ENCODE measurements at regions not wholly inside any gene's neighbourhood (a gene's known extent, or its start where the extent isn't known, plus 50 kb on each side); places are given as distances from the start of the nearest gene placed in this dataset.

DNA sequence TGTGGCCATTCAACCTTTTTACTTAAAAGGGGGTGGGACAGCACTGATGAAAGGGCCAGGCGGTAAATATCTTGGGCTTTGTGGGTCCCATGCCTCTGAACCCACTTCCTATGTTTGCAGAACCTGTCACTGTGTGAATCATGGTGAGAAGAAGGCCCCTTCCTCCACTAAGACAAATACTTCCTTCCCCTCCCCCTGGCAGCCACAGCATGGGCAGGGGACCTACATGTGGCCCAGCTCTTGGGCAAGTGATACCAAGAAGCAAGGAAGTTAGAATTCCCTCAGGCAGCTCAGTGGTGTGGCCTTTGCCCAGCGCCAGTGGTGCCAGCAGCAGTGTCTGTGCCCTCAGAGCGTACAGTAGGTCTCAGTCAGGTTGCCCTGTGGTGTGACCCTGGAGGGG is 168.6 kb downstream of the TRIM33 start:
- DNase-seq (ENCODE audit: low read depth): no peak
- no peak overlapping the region for H3K4me3 ChIP-seq (replicated peaks; ENCODE audit: low read depth, low read length)
- TF ChIP-seq, protein P1, sequence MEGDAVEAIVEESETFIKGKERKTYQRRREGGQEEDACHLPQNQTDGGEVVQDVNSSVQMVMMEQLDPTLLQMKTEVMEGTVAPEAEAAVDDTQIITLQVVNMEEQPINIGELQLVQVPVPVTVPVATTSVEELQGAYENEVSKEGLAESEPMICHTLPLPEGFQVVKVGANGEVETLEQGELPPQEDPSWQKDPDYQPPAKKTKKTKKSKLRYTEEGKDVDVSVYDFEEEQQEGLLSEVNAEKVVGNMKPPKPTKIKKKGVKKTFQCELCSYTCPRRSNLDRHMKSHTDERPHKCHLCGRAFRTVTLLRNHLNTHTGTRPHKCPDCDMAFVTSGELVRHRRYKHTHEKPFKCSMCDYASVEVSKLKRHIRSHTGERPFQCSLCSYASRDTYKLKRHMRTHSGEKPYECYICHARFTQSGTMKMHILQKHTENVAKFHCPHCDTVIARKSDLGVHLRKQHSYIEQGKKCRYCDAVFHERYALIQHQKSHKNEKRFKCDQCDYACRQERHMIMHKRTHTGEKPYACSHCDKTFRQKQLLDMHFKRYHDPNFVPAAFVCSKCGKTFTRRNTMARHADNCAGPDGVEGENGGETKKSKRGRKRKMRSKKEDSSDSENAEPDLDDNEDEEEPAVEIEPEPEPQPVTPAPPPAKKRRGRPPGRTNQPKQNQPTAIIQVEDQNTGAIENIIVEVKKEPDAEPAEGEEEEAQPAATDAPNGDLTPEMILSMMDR (IDR thresholded peaks at IDR 0.05; ENCODE audit: low read length, missing control alignments): no peak

DNA sequence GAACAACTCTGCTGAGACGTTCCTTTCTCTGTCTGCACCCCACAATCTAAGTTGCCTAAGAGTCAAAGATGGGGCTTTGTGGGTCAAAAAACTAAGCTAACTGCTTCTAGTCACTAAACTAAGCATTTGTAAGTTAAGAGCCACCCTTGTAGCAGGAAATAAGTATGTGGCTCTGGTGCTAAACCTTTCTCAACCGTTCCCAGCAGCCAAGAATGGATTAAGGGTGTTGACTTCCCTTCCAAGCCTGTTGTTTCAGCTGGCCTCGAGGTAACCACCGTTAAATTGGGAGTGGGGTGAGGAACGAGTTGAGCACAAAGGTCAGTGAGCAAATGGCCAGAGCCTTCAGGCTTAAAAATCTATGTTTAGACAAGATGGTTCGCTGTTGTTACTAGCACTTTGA is 169.1 kb downstream of the TRIM33 start:
- no peak for DNase-seq (ENCODE audit: low read depth)
- TF ChIP-seq, protein P1 (IDR thresholded peaks at IDR 0.05; ENCODE audit: low read length, missing control alignments): no peak
- H3K4me3 ChIP-seq (replicated peaks; ENCODE audit: low read depth, low read length): no peak overlapping the region

DNA sequence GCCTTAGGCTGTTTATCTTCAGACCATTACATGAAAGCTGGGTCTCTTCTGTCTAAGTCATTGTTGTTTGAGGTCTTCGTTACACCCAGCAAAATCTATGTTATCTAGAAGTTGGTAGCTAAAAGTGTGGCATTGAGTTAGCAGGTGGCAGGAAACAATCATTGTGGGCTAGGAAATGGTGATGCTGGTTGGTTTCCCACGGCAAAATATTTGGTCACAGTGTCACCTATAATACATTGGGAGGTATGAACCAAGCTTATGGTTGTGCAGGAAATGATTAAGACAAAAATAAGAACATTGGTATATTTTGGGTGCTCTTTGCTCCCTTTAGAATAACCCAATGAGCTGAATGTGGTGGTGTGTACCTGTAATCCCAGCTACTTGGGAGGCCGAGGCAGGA is 169.7 kb downstream of the TRIM33 start:
- no peak for DNase-seq (ENCODE audit: low read depth)
- H3K4me3 ChIP-seq (replicated peaks; ENCODE audit: low read depth, low read length): no peak overlapping the region
- TF ChIP-seq, protein P1 (IDR thresholded peaks at IDR 0.05; ENCODE audit: low read length, missing control alignments): no peak

DNA sequence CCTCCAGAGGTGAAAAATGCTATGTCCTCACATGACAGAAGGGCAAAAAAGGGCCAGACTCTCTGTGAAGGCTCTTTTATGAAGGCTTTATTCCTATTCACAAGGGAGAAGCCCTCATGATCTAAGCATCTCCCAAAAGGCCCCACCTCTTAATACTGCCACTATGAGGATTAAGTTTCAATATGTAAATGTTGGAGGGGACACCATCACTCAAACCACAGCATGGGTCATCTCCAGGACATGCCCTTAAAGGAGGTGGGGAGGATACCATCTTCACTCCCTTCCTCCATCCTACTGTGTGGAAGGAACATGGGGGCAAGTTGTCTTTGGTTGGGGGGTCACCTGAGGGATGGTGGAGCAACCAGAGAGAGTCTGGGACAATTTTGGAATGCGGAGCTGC is 170.1 kb downstream of the TRIM33 start:
- H3K4me3 ChIP-seq (replicated peaks; ENCODE audit: low read depth, low read length): no peak overlapping the region
- DNase-seq (ENCODE audit: low read depth): no peak
- TF ChIP-seq, protein P1 (IDR thresholded peaks at IDR 0.05; ENCODE audit: low read length, missing control alignments): no peak

DNA sequence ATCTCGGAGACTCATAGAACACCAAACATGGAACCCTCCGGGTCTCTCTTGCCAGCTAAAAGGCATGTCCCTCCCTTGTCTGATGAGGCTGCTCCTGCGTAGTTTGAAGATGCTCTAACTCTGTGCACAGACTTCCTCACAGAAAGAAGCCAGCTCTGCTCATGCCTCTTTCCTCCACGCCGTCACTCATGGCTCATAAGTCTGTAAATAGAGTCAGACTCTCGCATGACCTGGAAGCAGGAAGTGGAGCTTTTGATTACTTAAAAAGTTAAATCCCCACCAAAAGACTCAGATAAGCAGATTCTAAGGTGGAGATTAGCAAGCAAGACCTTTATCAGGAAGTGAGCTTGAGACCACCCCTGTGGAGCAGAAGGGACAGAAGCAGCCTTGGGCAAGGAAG is 171.6 kb downstream of the TRIM33 start:
- TF ChIP-seq, protein P1 (IDR thresholded peaks at IDR 0.05; ENCODE audit: low read length, missing control alignments): no peak
- H3K4me3 ChIP-seq (replicated peaks; ENCODE audit: low read depth, low read length): no peak overlapping the region
- no peak for DNase-seq (ENCODE audit: low read depth)

DNA sequence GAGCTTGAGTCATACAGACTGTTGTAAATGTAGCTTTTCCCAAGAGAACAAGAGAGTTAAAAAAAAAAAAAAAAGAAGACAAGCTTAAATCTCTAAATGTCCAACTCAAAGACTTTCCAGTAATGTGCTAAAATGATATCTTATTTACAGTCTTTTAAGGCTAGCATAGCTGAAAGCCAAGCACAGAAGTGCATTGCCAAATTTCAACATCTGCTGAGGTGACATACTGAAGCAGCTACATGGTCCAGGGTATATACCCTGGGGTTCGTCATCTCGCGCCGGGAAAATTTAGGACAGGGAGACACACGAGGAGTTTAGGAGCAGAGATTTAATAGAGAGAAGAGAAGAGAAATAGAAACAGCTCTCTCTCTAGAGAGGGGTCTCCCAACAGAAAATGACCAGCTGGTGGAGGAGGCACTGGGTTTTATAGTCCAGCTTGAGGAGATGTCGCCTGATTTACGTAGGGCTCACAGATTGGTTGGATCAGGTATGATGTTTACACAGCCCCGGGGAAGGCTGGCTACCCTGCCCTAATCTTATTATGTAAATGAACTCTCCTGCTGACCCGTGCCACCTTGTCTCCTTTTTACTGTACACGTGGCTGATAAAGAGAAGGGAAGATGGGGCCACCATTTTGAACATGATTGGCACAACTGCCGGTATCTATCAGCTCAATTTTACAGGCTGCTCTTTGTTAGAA is 172.7 kb downstream of the TRIM33 start:
- no peak for DNase-seq (ENCODE audit: low read depth)
- TF ChIP-seq, protein P1 (IDR thresholded peaks at IDR 0.05; ENCODE audit: low read length, missing control alignments): no peak
- H3K4me3 ChIP-seq (replicated peaks; ENCODE audit: low read depth, low read length): no peak overlapping the region

DNA sequence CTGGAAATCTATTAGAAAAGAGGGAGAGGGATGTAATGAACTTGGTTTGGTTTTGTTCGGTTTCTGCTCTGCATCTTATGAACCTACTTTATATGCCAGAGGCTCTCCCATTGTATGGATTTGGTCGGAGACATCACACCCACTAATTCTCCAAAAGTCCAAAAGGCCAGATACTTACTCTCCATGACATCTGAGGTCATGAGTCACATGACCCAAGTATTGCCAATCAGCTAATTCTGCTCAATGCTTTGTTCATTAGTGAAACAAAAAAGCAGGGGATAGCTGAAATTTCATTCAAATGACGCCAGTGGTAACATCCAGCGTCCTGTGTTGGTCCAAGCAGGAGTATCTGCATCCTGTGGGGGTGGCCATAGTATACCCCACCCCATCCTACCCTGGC is 173.6 kb downstream of the TRIM33 start:
- no peak overlapping the region for H3K4me3 ChIP-seq (replicated peaks; ENCODE audit: low read depth, low read length)
- no peak for DNase-seq (ENCODE audit: low read depth)
- TF ChIP-seq, protein P1 (IDR thresholded peaks at IDR 0.05; ENCODE audit: low read length, missing control alignments): no peak

Measured in fibroblast of pulmonary artery (primary cell).